BE2C (cell line): ENCODE measurements at regions not wholly inside any gene's neighbourhood (a gene's known extent, or its start where the extent isn't known, plus 50 kb on each side); places are given as distances from the start of the nearest gene placed in this dataset.

Source experiments
- DNase-seq: peaks from one replicate; pipeline ENCODE4 v3.0.0-alpha.2; 2020
- H3K27me3 ChIP-seq: fragments of 250-450 bp; sonication (Bioruptor Pico); 2 replicates; pipeline ENCODE4 v1.5.1; 2020; ENCODE audit warnings: mild to moderate bottlenecking
- H3K36me3 ChIP-seq: fragments of 250-450 bp; sonication (Bioruptor Pico); 2 replicates; pipeline ENCODE4 v1.5.1; 2020; ENCODE audit warnings: mild to moderate bottlenecking
- H3K4me1 ChIP-seq: fragments of 250-450 bp; sonication (Bioruptor Pico); 2 replicates; pipeline ENCODE4 v1.5.1; 2020
- H3K4me3 ChIP-seq: 2 replicates; pipeline ENCODE4 v1.5.1; 2011; ENCODE audit warnings: low read depth, low read length
- H3K9me3 ChIP-seq: fragments of 250-450 bp; sonication (Bioruptor Pico); 2 replicates; pipeline ENCODE4 v1.5.1; 2020
- CTCF ChIP-seq: IDR thresholded peaks from 2 replicates; pipeline ENCODE4 v1.5.1; 2012; ENCODE audit warnings: mild to moderate bottlenecking, low read depth, low read length

GRCh38 chr2:145025382-145025781, 505.5 kb upstream of the ZEB2 start:
- no peaks in the 10 kb centered on the region for H3K27me3 ChIP-seq
- DNase-seq, result no peak
- no peaks in the 10 kb centered on the region for H3K9me3 ChIP-seq
- no peak for TF ChIP-seq CTCF
- no peaks in the 10 kb centered on the region for H3K4me1 ChIP-seq
- H3K4me3 ChIP-seq, result no peak overlapping the region
- no peaks in the 10 kb centered on the region for H3K36me3 ChIP-seq

- Histone ChIP-seq H3K36me3 (no peaks in the 10 kb centered on the region), H3K9me3 (no peaks in the 10 kb centered on the region), H3K4me3 (no peak overlapping the region), H3K4me1 (no peaks in the 10 kb centered on the region), H3K27me3 (no peaks in the 10 kb centered on the region)
- no peak for DNase-seq
- TF ChIP-seq CTCF, result no peak
Measured at GRCh38 chr2:145023334-145023934, 503.5 kb upstream of the ZEB2 start.

GRCh38 chr2:145022666-145023333, 502.9 kb upstream of the ZEB2 start:
- TF ChIP-seq CTCF, result no peak
- H3K27me3 ChIP-seq, result no peaks in the 10 kb centered on the region

GRCh38 chr2:145021962-145022665, 502.2 kb upstream of the ZEB2 start:
- no peak for DNase-seq
- no peaks in the 10 kb centered on the region for H3K36me3 ChIP-seq
- no peaks in the 10 kb centered on the region for H3K4me1 ChIP-seq
- TF ChIP-seq CTCF, result no peak
- H3K4me3 ChIP-seq, result no peak overlapping the region
- no peaks in the 10 kb centered on the region for H3K27me3 ChIP-seq
- H3K9me3 ChIP-seq, result no peaks in the 10 kb centered on the region

More at GRCh38 chr2:145022666-145023333, 502.9 kb upstream of the ZEB2 start:
- no peak for DNase-seq
- H3K36me3 ChIP-seq, result no peaks in the 10 kb centered on the region
- H3K4me3 ChIP-seq, result no peak overlapping the region
- H3K4me1 ChIP-seq, result no peaks in the 10 kb centered on the region
- H3K9me3 ChIP-seq, result no peaks in the 10 kb centered on the region

- DNase-seq, result no peak
- Histone ChIP-seq H3K4me1 (no peaks in the 10 kb centered on the region), H3K9me3 (no peaks in the 10 kb centered on the region), H3K27me3 (no peaks in the 10 kb centered on the region), H3K36me3 (no peaks in the 10 kb centered on the region), H3K4me3 (no peak overlapping the region)
- no peak for TF ChIP-seq CTCF
Measured at GRCh38 chr2:145020694-145021093, 500.8 kb upstream of the ZEB2 start.

- H3K27me3 ChIP-seq, result no peaks in the 10 kb centered on the region
- no peak for DNase-seq
- H3K9me3 ChIP-seq, result no peaks in the 10 kb centered on the region
- no peaks in the 10 kb centered on the region for H3K36me3 ChIP-seq
- H3K4me1 ChIP-seq, result no peaks in the 10 kb centered on the region
- TF ChIP-seq CTCF, result no peak
- H3K4me3 ChIP-seq, result no peak overlapping the region
Measured at GRCh38 chr2:145020139-145020538, 500.2 kb upstream of the ZEB2 start.
